ENCODE measurements at regions not wholly inside any gene's neighbourhood (a gene's known extent, or its start where the extent isn't known, plus 50 kb on each side); places are given as distances from the start of the nearest gene placed in this dataset.
"Not testable (repeated sequence)": the region's sequence is repeated elsewhere in the genome, so short reads cannot be mapped to it uniquely, and the experiment has no call there.

GRCh38 chr5:101326766-101327165 lies 423.7 kb upstream of the ST8SIA4 start:
- intact Hi-C loops (cut with DNase I), result no loop called here
- DNase-seq, result no peak

DNA sequence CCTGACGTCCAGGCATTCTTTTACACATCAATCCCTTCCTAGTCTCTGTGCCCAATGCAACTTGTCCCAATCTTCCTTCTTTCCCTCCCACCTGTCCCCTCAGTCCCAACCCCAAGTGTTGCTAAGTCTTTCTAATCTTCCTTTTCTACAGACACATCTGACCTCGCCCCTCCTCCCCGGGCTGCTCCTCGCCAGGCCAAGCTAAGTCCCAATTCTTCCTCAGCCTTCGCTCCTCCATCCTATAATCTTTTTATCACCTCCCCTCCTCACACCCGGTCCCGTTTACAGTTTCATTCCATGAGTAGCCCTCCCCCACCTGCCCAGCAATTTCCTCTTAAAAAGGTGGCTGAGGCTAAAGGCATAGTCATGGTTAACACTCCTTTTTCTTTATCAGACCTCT lies 413.3 kb upstream of the ST8SIA4 start:
- DNase-seq; intact Hi-C loops (cut with DNase I): not testable (repeated sequence)

- no peak for DNase-seq
- intact Hi-C loops (cut with DNase I), result no loop called here
Observed at GRCh38 chr5:101306391-101307137, 403.5 kb upstream of the ST8SIA4 start.

- DNase-seq, result no peak
- intact Hi-C loops (cut with DNase I), result no loop called here
Observed at GRCh38 chr5:101296477-101296876, 393.4 kb upstream of the ST8SIA4 start.

GRCh38 chr5:101292199-101292598 lies 389.1 kb upstream of the ST8SIA4 start:
- no peak for DNase-seq
- intact Hi-C loops (cut with DNase I), result no loop called here

GRCh38 chr5:101290761-101291160 lies 387.7 kb upstream of the ST8SIA4 start:
- DNase-seq; intact Hi-C loops (cut with DNase I): not testable (repeated sequence)

DNA sequence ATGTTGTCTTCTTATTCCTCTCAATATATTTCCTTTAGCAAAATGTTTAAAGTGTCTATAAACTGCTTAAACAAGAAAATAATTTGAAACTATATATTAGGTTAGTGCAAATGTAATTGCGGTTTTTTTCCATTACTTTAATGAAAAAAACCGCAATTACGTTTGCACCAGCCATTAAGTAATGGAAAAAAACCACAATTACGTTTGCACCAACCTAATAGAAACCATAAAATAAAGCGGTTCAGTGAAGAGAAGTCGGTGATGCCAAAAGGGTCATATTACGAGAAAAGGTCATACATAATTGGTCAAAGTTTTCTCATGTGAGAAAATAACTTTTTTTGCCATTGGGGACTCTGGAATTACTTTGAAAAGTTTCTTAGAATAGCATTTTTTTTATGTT lies 385.6 kb upstream of the ST8SIA4 start:
- DNase-seq, result no peak
- intact Hi-C loops (cut with DNase I), result no loop called here

DNA sequence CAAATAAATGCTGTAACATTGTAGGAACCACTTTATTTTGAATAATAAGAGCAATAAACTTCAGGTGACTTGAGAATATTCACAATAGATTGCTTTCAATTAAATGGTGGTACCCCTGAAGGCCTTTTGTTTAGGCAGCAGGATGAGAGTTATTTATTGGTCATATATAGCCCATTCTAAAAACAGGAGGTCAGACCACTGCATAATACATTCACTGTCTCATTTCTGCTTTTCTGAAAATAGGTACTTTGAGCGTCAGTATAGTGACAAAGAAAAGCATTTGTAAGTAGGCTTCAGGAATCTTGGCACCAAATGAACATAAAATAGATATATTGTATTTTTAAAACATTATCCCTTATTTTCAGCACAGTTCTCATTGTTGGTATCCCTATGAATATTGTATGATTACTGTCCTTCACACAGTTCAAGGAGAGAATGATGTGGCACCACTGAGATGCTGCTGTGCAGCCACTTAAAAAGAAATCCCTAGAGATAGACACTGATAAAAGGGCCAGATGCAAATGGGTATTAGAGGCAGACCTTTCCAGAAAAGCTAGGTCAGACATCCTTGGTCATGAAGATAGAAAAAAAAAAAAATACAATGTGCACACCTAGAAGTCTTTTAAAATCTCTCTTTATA lies 381.8 kb upstream of the ST8SIA4 start:
- intact Hi-C loops (cut with DNase I), result no loop called here
- no peak for DNase-seq

DNA sequence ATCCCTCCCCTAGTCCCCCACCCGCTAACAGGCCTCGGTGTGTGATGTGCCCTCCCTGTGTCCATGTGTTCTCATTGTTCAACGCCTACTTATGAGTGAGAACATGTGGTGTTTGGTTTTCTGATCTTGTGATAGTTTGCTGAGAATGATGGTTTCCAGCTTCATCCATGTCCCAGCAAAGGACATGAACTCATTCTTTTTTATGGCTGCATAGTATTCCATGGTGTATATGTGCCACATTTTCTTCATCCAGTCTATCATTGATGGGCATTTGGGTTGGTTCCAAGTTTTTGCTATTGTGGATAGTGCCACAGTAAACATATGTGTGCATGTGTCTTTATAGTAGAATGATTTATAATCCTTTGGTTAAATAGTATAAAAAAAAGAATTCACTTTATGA lies 380.9 kb upstream of the ST8SIA4 start:
- intact Hi-C loops (cut with DNase I); DNase-seq: not testable (repeated sequence)

DNA sequence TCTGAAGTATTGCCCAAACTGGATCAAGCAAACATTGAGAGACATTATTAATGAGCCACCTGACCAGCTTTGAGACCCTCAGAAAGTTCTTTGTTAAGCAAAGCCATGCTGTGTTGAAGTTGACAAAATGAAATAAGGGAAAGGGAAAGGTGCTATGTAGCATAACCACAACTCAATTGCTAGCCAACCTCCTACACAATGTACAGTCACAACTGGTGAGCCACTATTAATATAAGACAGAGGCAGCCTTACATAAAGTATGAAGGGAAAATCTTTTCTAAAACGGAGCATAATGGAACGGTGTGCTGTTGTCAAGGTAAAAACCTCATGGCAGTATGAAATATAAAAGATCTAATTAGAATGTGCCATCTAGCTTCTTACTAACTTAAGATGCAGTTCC lies 375.8 kb upstream of the ST8SIA4 start:
- no peak for DNase-seq
- intact Hi-C loops (cut with DNase I), result no loop called here

DNA sequence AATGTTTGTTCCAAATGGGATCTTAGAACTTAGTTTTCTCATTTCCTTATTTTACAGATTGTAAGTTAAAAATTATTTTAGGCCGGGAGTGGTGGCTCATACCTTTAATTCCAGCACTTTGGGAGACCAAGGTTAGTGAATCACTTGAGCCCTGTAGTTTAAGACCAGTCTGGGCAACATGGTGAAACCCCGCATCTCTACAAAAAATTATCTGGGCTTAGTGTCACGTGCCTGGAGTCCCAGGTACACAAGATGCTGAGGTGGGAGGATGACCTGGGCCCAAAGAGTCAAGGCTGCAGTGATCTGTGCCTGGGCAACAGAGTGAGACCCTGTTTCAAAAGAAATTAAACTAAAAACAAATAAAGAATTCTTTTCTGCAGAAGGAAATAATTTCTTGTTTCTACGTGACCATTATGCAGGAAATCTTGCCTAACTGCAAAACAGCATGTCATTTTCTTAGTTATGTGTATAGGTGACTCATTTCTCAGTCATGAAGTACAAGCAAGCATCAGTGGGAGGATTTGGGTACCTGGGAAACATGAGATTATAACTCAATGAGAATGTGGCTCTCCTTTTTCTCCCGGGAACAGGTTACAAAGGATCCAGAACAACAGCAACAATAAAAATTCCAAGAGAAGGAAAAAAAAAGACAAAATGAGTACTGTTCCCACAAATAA lies 375.1 kb upstream of the ST8SIA4 start:
- intact Hi-C loops (cut with DNase I), result no loop called here

DNA sequence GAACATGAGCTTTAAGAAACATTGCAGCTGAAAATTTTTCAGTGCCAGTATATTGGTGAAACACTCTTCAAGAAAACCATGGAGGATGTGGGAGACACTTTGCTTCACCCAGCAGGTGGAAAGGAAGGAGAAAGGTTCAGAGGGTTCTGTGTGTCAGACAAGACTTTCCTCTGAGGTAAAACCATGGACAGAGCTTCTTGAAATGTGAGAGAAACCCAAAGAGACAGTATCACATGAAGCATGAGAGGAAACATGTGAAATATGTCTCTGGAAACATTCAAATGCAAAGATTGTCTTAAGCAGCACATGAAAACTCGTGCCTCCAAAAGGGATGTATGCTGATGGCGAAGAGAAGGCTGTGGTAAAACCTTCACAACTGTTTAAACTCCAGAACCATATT lies 368.9 kb upstream of the ST8SIA4 start:
- no peak for DNase-seq

More for the DNA sequence above, 375.1 kb upstream of the ST8SIA4 start:
- peak in 5 of 42 donors; percentile 6 to 44 (median 11) for DNase-seq

DNA sequence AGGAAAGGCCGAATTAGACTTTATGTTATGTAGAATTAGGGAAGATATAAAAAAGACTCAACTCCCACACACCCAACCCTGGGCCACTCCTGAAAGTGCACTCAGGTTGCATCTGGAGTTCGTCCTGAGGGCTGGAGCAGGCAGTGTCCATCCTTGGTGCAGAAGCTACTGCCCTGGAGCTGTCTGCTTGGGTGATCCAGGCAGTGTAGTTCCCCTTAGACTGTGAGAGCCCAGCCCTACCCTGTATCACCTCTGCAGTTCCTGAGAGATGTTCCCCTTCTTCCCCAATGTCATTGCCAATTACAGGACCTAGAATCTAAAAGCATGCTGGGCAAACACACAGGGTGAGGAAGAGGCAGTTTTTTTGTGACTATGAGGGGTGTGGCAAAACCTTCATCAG lies 368.3 kb upstream of the ST8SIA4 start:
- intact Hi-C loops (cut with DNase I), result no loop called here
- no peak for DNase-seq

More for the DNA sequence above, 368.9 kb upstream of the ST8SIA4 start:
- intact Hi-C loops (cut with DNase I), result no loop called here

GRCh38 chr5:101260857-101261256 lies 357.8 kb upstream of the ST8SIA4 start:
- no peak for DNase-seq
- intact Hi-C loops (cut with DNase I), result no loop called here

- DNase-seq, result no peak
- intact Hi-C loops (cut with DNase I), result no loop called here
Observed at GRCh38 chr5:101253096-101253495, 350.0 kb upstream of the ST8SIA4 start.

DNA sequence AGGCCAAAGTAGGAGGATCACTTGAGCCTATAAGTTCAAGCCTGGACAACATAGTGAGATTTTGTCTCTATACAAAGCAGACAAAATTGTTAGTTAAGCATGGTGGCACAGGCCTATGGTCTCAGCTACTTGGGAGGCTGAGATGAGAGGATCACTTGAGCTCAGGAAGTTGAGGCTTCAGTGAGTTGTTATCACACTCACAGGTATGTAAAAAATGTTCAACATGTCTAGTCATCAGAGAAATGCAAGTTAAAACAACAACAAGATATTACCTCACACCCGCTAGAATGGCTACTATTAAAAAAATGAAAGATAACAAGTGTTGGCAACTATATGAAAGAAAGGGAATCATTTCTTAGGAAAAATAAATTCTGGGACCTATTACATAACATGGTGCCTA lies 341.5 kb upstream of the ST8SIA4 start:
- intact Hi-C loops (cut with DNase I), result no loop called here

GRCh38 chr5:101212942-101213514 lies 309.9 kb upstream of the ST8SIA4 start:
- no peak for DNase-seq
- intact Hi-C loops (cut with DNase I), result no loop called here

More for the DNA sequence above, 341.5 kb upstream of the ST8SIA4 start:
- DNase-seq, result no peak

- DNase-seq, result no peak
- intact Hi-C loops (cut with DNase I), result no loop called here
Observed at GRCh38 chr5:101206534-101206933, 303.5 kb upstream of the ST8SIA4 start.

DNA sequence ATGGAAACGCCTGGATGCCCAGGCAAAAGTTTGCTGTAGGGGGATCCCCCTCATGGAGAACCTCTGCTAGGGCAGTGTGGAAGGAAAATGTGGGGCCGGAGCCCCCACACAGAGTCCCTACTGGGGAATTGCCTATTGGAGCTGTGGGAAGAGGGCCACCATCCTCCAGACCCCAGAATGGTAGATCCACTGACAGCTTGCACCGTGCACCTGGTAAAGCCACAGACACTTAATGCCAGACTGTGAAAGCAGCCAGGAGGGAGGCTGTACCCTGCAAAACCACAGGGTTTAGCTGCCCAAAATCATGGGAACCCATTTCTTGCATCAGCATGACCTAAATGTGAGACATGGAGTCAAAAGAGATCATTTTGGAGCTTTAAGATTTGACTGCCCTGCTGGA lies 302.0 kb upstream of the ST8SIA4 start:
- DNase-seq; intact Hi-C loops (cut with DNase I): not testable (repeated sequence)

GRCh38 chr5:101180365-101180764 lies 277.3 kb upstream of the ST8SIA4 start:
- intact Hi-C loops (cut with DNase I); DNase-seq: not testable (repeated sequence)
